ENCODE measurements at regions not wholly inside any gene's neighbourhood (a gene's known extent, or its start where the extent isn't known, plus 50 kb on each side); places are given as distances from the start of the nearest gene placed in this dataset.

DNA sequence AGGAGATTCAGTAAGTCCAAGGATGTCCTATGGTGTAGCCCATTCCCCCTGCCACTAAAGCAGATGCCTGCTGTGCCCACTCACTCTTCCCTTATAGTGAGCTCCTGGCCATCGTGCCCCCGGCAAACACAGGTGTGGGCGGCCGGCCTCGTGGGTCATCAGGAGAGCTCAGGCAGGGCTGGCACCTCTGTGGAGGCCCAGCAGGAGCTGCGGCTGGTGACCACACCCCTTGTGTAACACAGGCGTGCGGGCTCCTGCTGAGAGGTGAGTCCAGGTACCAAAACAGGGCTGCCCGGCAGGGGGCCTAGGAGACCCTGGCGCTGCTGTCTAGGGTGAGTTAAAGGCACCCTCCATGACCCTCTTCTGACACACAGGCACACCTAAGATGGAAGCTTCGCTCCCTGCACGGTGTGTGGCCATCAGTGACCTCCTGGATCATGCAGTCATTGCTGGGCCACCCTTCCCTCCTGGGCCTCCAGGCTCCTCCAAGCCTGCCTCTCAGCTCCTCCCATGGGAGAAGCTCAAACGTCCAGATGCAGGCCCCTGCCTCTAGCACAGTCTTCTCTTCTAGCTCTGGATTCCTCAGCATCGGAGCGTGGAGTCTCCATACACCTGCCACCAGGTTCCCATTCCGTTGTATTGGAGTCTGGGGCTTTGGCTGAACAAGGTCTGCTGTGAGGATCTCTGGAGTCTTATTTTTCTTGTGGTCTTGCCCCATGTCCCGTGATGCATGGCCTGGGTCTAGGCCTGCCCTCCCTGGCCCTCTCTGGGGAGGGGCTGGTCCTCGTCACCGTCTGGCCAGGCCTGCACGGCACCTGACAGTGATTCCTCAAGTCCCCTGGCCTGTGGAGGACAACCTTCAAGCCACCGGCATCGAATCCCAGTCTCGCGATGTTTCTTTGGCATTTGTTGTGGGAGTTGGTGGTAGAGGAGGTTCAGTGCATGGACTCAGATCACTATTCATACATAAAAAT, 246.9 kb downstream of the ACKR3 start:
- TF ChIP-seq, protein P1, sequence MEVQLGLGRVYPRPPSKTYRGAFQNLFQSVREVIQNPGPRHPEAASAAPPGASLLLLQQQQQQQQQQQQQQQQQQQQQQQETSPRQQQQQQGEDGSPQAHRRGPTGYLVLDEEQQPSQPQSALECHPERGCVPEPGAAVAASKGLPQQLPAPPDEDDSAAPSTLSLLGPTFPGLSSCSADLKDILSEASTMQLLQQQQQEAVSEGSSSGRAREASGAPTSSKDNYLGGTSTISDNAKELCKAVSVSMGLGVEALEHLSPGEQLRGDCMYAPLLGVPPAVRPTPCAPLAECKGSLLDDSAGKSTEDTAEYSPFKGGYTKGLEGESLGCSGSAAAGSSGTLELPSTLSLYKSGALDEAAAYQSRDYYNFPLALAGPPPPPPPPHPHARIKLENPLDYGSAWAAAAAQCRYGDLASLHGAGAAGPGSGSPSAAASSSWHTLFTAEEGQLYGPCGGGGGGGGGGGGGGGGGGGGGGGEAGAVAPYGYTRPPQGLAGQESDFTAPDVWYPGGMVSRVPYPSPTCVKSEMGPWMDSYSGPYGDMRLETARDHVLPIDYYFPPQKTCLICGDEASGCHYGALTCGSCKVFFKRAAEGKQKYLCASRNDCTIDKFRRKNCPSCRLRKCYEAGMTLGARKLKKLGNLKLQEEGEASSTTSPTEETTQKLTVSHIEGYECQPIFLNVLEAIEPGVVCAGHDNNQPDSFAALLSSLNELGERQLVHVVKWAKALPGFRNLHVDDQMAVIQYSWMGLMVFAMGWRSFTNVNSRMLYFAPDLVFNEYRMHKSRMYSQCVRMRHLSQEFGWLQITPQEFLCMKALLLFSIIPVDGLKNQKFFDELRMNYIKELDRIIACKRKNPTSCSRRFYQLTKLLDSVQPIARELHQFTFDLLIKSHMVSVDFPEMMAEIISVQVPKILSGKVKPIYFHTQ (CRISPR knock-in tag; IDR thresholded peaks at IDR 0.05) = no peak
- TF ChIP-seq, protein P2, sequence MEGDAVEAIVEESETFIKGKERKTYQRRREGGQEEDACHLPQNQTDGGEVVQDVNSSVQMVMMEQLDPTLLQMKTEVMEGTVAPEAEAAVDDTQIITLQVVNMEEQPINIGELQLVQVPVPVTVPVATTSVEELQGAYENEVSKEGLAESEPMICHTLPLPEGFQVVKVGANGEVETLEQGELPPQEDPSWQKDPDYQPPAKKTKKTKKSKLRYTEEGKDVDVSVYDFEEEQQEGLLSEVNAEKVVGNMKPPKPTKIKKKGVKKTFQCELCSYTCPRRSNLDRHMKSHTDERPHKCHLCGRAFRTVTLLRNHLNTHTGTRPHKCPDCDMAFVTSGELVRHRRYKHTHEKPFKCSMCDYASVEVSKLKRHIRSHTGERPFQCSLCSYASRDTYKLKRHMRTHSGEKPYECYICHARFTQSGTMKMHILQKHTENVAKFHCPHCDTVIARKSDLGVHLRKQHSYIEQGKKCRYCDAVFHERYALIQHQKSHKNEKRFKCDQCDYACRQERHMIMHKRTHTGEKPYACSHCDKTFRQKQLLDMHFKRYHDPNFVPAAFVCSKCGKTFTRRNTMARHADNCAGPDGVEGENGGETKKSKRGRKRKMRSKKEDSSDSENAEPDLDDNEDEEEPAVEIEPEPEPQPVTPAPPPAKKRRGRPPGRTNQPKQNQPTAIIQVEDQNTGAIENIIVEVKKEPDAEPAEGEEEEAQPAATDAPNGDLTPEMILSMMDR (IDR thresholded peaks at IDR 0.05) = no peak
- no peak for TF ChIP-seq FOXJ3 (CRISPR knock-in tag; IDR thresholded peaks at IDR 0.05; ENCODE audit: borderline replicate concordance)
- TF ChIP-seq, protein P3, sequence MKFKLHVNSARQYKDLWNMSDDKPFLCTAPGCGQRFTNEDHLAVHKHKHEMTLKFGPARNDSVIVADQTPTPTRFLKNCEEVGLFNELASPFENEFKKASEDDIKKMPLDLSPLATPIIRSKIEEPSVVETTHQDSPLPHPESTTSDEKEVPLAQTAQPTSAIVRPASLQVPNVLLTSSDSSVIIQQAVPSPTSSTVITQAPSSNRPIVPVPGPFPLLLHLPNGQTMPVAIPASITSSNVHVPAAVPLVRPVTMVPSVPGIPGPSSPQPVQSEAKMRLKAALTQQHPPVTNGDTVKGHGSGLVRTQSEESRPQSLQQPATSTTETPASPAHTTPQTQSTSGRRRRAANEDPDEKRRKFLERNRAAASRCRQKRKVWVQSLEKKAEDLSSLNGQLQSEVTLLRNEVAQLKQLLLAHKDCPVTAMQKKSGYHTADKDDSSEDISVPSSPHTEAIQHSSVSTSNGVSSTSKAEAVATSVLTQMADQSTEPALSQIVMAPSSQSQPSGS (CRISPR knock-in tag; IDR thresholded peaks at IDR 0.05; ENCODE audit: borderline replicate concordance, low read depth) = no peak
- no peak for TF ChIP-seq SP1 (CRISPR knock-in tag; conservative IDR thresholded peaks at IDR 0.05)
- TF ChIP-seq, protein P4, sequence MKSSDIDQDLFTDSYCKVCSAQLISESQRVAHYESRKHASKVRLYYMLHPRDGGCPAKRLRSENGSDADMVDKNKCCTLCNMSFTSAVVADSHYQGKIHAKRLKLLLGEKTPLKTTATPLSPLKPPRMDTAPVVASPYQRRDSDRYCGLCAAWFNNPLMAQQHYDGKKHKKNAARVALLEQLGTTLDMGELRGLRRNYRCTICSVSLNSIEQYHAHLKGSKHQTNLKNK (CRISPR knock-in tag; IDR thresholded peaks at IDR 0.05) = no peak
- no peak for TF ChIP-seq SMAD3 (CRISPR knock-in tag; IDR thresholded peaks at IDR 0.05; ENCODE audit: borderline replicate concordance)
- no peak for TF ChIP-seq GRHL2 (CRISPR knock-in tag; IDR thresholded peaks at IDR 0.05; ENCODE audit: insufficient replicate concordance, severe bottlenecking)
- TF ChIP-seq, protein P5, sequence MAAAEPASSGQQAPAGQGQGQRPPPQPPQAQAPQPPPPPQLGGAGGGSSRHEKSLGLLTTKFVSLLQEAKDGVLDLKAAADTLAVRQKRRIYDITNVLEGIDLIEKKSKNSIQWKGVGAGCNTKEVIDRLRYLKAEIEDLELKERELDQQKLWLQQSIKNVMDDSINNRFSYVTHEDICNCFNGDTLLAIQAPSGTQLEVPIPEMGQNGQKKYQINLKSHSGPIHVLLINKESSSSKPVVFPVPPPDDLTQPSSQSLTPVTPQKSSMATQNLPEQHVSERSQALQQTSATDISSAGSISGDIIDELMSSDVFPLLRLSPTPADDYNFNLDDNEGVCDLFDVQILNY (CRISPR knock-in tag; IDR thresholded peaks at IDR 0.05) = no peak
- TF ChIP-seq, protein P6, sequence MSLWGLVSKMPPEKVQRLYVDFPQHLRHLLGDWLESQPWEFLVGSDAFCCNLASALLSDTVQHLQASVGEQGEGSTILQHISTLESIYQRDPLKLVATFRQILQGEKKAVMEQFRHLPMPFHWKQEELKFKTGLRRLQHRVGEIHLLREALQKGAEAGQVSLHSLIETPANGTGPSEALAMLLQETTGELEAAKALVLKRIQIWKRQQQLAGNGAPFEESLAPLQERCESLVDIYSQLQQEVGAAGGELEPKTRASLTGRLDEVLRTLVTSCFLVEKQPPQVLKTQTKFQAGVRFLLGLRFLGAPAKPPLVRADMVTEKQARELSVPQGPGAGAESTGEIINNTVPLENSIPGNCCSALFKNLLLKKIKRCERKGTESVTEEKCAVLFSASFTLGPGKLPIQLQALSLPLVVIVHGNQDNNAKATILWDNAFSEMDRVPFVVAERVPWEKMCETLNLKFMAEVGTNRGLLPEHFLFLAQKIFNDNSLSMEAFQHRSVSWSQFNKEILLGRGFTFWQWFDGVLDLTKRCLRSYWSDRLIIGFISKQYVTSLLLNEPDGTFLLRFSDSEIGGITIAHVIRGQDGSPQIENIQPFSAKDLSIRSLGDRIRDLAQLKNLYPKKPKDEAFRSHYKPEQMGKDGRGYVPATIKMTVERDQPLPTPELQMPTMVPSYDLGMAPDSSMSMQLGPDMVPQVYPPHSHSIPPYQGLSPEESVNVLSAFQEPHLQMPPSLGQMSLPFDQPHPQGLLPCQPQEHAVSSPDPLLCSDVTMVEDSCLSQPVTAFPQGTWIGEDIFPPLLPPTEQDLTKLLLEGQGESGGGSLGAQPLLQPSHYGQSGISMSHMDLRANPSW (CRISPR knock-in tag; conservative IDR thresholded peaks at IDR 0.05; ENCODE audit: low read depth) = no peak
- no peak for TF ChIP-seq NFYB (CRISPR knock-in tag; conservative IDR thresholded peaks at IDR 0.05; ENCODE audit: low read depth)
- TF ChIP-seq, protein P7, sequence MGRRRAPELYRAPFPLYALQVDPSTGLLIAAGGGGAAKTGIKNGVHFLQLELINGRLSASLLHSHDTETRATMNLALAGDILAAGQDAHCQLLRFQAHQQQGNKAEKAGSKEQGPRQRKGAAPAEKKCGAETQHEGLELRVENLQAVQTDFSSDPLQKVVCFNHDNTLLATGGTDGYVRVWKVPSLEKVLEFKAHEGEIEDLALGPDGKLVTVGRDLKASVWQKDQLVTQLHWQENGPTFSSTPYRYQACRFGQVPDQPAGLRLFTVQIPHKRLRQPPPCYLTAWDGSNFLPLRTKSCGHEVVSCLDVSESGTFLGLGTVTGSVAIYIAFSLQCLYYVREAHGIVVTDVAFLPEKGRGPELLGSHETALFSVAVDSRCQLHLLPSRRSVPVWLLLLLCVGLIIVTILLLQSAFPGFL (CRISPR knock-in tag; IDR thresholded peaks at IDR 0.05; ENCODE audit: borderline replicate concordance) = no peak
- TF ChIP-seq, protein P8, sequence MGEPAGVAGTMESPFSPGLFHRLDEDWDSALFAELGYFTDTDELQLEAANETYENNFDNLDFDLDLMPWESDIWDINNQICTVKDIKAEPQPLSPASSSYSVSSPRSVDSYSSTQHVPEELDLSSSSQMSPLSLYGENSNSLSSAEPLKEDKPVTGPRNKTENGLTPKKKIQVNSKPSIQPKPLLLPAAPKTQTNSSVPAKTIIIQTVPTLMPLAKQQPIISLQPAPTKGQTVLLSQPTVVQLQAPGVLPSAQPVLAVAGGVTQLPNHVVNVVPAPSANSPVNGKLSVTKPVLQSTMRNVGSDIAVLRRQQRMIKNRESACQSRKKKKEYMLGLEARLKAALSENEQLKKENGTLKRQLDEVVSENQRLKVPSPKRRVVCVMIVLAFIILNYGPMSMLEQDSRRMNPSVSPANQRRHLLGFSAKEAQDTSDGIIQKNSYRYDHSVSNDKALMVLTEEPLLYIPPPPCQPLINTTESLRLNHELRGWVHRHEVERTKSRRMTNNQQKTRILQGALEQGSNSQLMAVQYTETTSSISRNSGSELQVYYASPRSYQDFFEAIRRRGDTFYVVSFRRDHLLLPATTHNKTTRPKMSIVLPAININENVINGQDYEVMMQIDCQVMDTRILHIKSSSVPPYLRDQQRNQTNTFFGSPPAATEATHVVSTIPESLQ (CRISPR knock-in tag; IDR thresholded peaks at IDR 0.05) = no peak
- no peak for TF ChIP-seq ZNF121 (CRISPR knock-in tag; IDR thresholded peaks at IDR 0.05)
